ENCODE measurements at regions not wholly inside any gene's neighbourhood (a gene's known extent, or its start where the extent isn't known, plus 50 kb on each side); places are given as distances from the start of the nearest gene placed in this dataset.

GRCh38 chr6:84549917-84550316 is 214.5 kb downstream of the TBX18 start:
- Histone ChIP-seq H2BK120ac (replicated peaks; ENCODE audit: low read depth, low read length) (no peak overlapping the region), H2AK5ac (ENCODE audit: low read depth, low read length) (no peak overlapping the region), H4K8ac (ENCODE audit: extremely low read depth, insufficient read depth, low read length) (no peak overlapping the region), H3K23me2 (ENCODE audit: low read depth, low read length) (no peaks in the 10 kb centered on the region), H3K36me3 (ENCODE audit: control insufficient read depth in 2 of 4, insufficient read depth in 4 of 4, low read length in 3 of 4) (no peaks in the 10 kb centered on the region), H3K79me2 (ENCODE audit: control insufficient read depth in 1 of 2, insufficient read depth in 2 of 2, low read length in 2 of 2) (no peaks in the 10 kb centered on the region), H3K4me2 (ENCODE audit: insufficient read depth in 1 of 2, low read depth in 2 of 2, low read length in 2 of 2) (no peak overlapping the region), H3K23ac (ENCODE audit: insufficient read length) (no peak overlapping the region), H3K9ac (replicated peaks in 1 of 4; ENCODE audit: extremely low read depth in 1 of 4, low read depth in 3 of 4, low read length in 3 of 4) (no peak overlapping the region), H2BK15ac (ENCODE audit: low read length) (no peak overlapping the region), H3K9me3 (ENCODE audit: insufficient read depth in 2 of 2, low read depth in 1 of 2, low read length in 1 of 2) (no peaks in the 10 kb centered on the region), H3K79me1 (ENCODE audit: low read depth, low read length) (no peaks in the 10 kb centered on the region), H3K4ac (replicated peaks; ENCODE audit: insufficient read length, low read depth, low read length) (no peak overlapping the region), H2BK12ac (ENCODE audit: low read depth, low read length) (no peak overlapping the region), H3K18ac (ENCODE audit: extremely low read depth, low read length) (no peak overlapping the region), H2BK5ac (ENCODE audit: low read depth, low read length) (no peak overlapping the region), H2BK20ac (ENCODE audit: low read length) (no peak overlapping the region), H3K14ac (ENCODE audit: insufficient read length) (no peak overlapping the region), H4K91ac (replicated peaks; ENCODE audit: insufficient read length, low read length) (no peak overlapping the region), H3K27ac (ENCODE audit: low read depth, low read length) (no peak overlapping the region), H3K56ac (replicated peaks; ENCODE audit: insufficient read length, low read depth, low read length) (no peak overlapping the region), H3K4me3 (ENCODE audit: extremely low read depth in 1 of 4, insufficient read depth in 2 of 4, low read depth in 3 of 4, low read length in 4 of 4) (no peak overlapping the region), H3K27me3 (replicated peaks in 1 of 4; ENCODE audit: control insufficient read depth in 3 of 4, extremely low read depth in 1 of 4, insufficient read depth in 3 of 4, low read length in 3 of 4) (no peaks in the 10 kb centered on the region), H4K5ac (ENCODE audit: insufficient read length, low read depth, low read length) (no peak overlapping the region), H4K20me1 (replicated peaks in 1 of 2; ENCODE audit: control insufficient read depth in 1 of 2, insufficient read depth in 2 of 2, low read length in 2 of 2) (no peaks in the 10 kb centered on the region), H3K4me1 (replicated peaks in 1 of 4; ENCODE audit: control insufficient read depth in 3 of 4, insufficient read depth in 4 of 4, low read length in 3 of 4) (no peaks in the 10 kb centered on the region), H2AFZ (ENCODE audit: low read length) (no peak overlapping the region)
- ChIA-PET CTCF (ENCODE audit: partially characterized antibody) (interaction anchor here (0.6 to 1.8 kb wide), 11 partner anchors 8 to 405 kb away, joined by 3 to 8 read pairs (median 3); no protein-coding TSS in a partner anchor), POLR2A (ENCODE audit: partially characterized antibody) (no interaction called here)
- FAIRE-seq (no peak), DNase-seq (ENCODE audit: low read depth in 1 of 2, low spot score in 2 of 2) (no peak)
- WGBS, 2 experiments (ENCODE audit: extremely low coverage in 1 of 2, insufficient coverage in 1 of 2, insufficient read length in 1 of 2, insufficient replicate concordance in 2 of 2, low coverage in 1 of 2, low lambda C conversion rate in 2 of 2, missing lambda C conversion rate in 1 of 2): 76% methylated on average over 4 of the region's 4 CpGs; no CpG with 5 or more reads in 1 of the 2 experiments
- no peak for TF ChIP-seq E2F6 (IDR thresholded peaks at IDR 0.05)
- peak; percentile 48 to 73 (median 69) for TF ChIP-seq CTCF (IDR thresholded peaks at IDR 0.05; ENCODE audit: control extremely low read depth in 1 of 3, insufficient read depth in 1 of 3, low read depth in 1 of 3, low read length in 3 of 3)
- TF ChIP-seq RAD21 (IDR thresholded peaks at IDR 0.05 in 1 of 2, conservative IDR thresholded peaks at IDR 0.05 in 1 of 2; ENCODE audit: low read depth in 2 of 2, low read length in 2 of 2): peak; percentile 60 to 65
- no peak for TF ChIP-seq BACH1 (IDR thresholded peaks at IDR 0.05; ENCODE audit: low read length)
- TF ChIP-seq YY1 (IDR thresholded peaks at IDR 0.05; ENCODE audit: low read depth, low read length): 0 out of 2 replicates have a peak, but pooled peaks have one; percentile 21

Data from H1 (cell line).